ENCODE measurements at regions not wholly inside any gene's neighbourhood (a gene's known extent, or its start where the extent isn't known, plus 50 kb on each side); places are given as distances from the start of the nearest gene placed in this dataset.

- H3K4me3 Mint-ChIP-seq: no peak overlapping the region
- peaks cover 2% of the 10 kb centered on the region for H3K27me3 Mint-ChIP-seq (ENCODE audit: insufficient read depth)
- H3K36me3 Mint-ChIP-seq (ENCODE audit: low read depth): no peaks in the 10 kb centered on the region
- H3K9me3 Mint-ChIP-seq: no peaks in the 10 kb centered on the region
- DNase-seq: no peak
- no peak overlapping the region for H3K27ac Mint-ChIP-seq
- no peaks in the 10 kb centered on the region for H3K4me1 Mint-ChIP-seq (ENCODE audit: low read depth)
- TF ChIP-seq CTCF (IDR thresholded peaks at IDR 0.05): no peak
These were observed 244.3 kb downstream of the ACTR3 start for GRCh38 chr2:114134146-114134545.

- no peak for DNase-seq
- no peak for TF ChIP-seq CTCF (IDR thresholded peaks at IDR 0.05)
- no peak overlapping the region for H3K27ac Mint-ChIP-seq
- no peak overlapping the region for H3K4me3 Mint-ChIP-seq
- peaks cover 6% of the 10 kb centered on the region for H3K27me3 Mint-ChIP-seq (ENCODE audit: insufficient read depth)
- H3K36me3 Mint-ChIP-seq (ENCODE audit: low read depth): no peaks in the 10 kb centered on the region
- H3K4me1 Mint-ChIP-seq (ENCODE audit: low read depth): no peaks in the 10 kb centered on the region
- H3K9me3 Mint-ChIP-seq: no peaks in the 10 kb centered on the region
These were observed 249.7 kb downstream of the ACTR3 start for GRCh38 chr2:114139542-114139941.

GRCh38 chr2:114156366-114157056, 266.6 kb downstream of the ACTR3 start:
- DNase-seq: no peak
- H3K27me3 Mint-ChIP-seq (ENCODE audit: insufficient read depth): no peaks in the 10 kb centered on the region
- H3K4me3 Mint-ChIP-seq: no peak overlapping the region
- no peaks in the 10 kb centered on the region for H3K9me3 Mint-ChIP-seq
- H3K4me1 Mint-ChIP-seq (ENCODE audit: low read depth): no peaks in the 10 kb centered on the region
- TF ChIP-seq CTCF (IDR thresholded peaks at IDR 0.05): no peak
- no peak overlapping the region for H3K27ac Mint-ChIP-seq
- no peaks in the 10 kb centered on the region for H3K36me3 Mint-ChIP-seq (ENCODE audit: low read depth)

GRCh38 chr2:114157057-114157385, 267.1 kb downstream of the ACTR3 start:
- Mint-ChIP-seq H3K9me3 (no peaks in the 10 kb centered on the region), H3K4me1 (ENCODE audit: low read depth) (no peaks in the 10 kb centered on the region), H3K36me3 (ENCODE audit: low read depth) (no peaks in the 10 kb centered on the region), H3K27me3 (ENCODE audit: insufficient read depth) (no peaks in the 10 kb centered on the region), H3K27ac (no peak overlapping the region), H3K4me3 (no peak overlapping the region)
- no peak for TF ChIP-seq CTCF (IDR thresholded peaks at IDR 0.05)
- DNase-seq: no peak

GRCh38 chr2:114160263-114160981, 270.5 kb downstream of the ACTR3 start:
- Mint-ChIP-seq H3K9me3 (no peaks in the 10 kb centered on the region; the same call in 1 of the 2 replicates), H3K36me3 (ENCODE audit: low read depth) (no peaks in the 10 kb centered on the region)
- DNase-seq: no peak

More at GRCh38 chr2:114160263-114160981, 270.5 kb downstream of the ACTR3 start:
- H3K4me1 Mint-ChIP-seq (ENCODE audit: low read depth): no peaks in the 10 kb centered on the region
- H3K27me3 Mint-ChIP-seq (ENCODE audit: insufficient read depth): no peaks in the 10 kb centered on the region
- H3K27ac Mint-ChIP-seq: no peak overlapping the region
- no peak overlapping the region for H3K4me3 Mint-ChIP-seq
- no peak for TF ChIP-seq CTCF (IDR thresholded peaks at IDR 0.05)
